Effector memory CD4-positive, alpha-beta T cell (primary cell): ENCODE measurements at regions not wholly inside any gene's neighbourhood (a gene's known extent, or its start where the extent isn't known, plus 50 kb on each side); places are given as distances from the start of the nearest gene placed in this dataset.

Source experiments
- DNase-seq, 3 donors: peaks; one replicate each; pipeline ENCODE4 v3.0.0-alpha.2; 2020
- H3K27ac ChIP-seq: 2 replicates; pipeline ENCODE4 v1.7.0; 2013; ENCODE audit warnings: mild to moderate bottlenecking, low read length, moderate library complexity; ENCODE audit not compliant: insufficient read depth, poor library complexity, severe bottlenecking
- H3K27me3 ChIP-seq: replicated peaks from 2 replicates; pipeline ENCODE4 v1.7.0; 2013; ENCODE audit warnings: mild to moderate bottlenecking, low read length; ENCODE audit not compliant: insufficient read depth, control insufficient read depth, poor library complexity, severe bottlenecking
- H3K36me3 ChIP-seq: 2 replicates; pipeline ENCODE4 v1.7.0; 2013; ENCODE audit warnings: mild to moderate bottlenecking, low read length, moderate library complexity; ENCODE audit not compliant: control insufficient read depth, insufficient read depth
- H3K4me1 ChIP-seq: 2 replicates; pipeline ENCODE4 v1.7.0; 2013; ENCODE audit warnings: low read length, mild to moderate bottlenecking; ENCODE audit not compliant: control insufficient read depth, insufficient read depth, poor library complexity, severe bottlenecking
- H3K4me3 ChIP-seq: 2 replicates; pipeline ENCODE4 v1.7.0; 2013; ENCODE audit warnings: low read length, low read depth, mild to moderate bottlenecking; ENCODE audit not compliant: insufficient read depth, poor library complexity, severe bottlenecking
- H3K9me3 ChIP-seq: 2 replicates; pipeline ENCODE4 v1.7.0; 2013; ENCODE audit warnings: mild to moderate bottlenecking, low read length, moderate library complexity; ENCODE audit not compliant: control insufficient read depth

DNA sequence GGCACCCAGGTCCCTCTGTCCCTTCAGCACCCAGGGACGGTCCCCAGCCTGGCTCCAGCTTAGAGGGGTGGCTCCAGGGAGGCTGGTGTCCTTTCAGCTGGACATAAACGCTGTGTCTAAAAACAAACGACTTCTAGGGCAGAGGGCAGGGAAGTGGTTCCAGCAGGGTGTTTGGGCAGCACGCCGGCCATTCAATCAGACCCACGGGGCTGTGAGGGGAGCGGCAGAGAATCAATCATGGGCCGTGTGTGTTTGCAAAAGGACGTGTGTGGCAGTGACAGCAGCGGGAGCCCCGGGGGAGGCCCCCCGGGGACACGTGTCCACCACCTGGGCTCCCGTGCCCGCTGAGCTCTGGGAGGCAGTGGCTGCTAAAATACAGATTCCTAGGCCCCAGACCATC, 127.7 kb downstream of the MN1 start:
- H3K4me3 ChIP-seq = no peak overlapping the region
- H3K4me1 ChIP-seq = no peaks in the 10 kb centered on the region
- H3K27me3 ChIP-seq = peaks cover 4% of the 10 kb centered on the region
- H3K36me3 ChIP-seq = no peaks in the 10 kb centered on the region
- H3K9me3 ChIP-seq = no peaks in the 10 kb centered on the region
- DNase-seq = no peak
- no peak overlapping the region for H3K27ac ChIP-seq

DNA sequence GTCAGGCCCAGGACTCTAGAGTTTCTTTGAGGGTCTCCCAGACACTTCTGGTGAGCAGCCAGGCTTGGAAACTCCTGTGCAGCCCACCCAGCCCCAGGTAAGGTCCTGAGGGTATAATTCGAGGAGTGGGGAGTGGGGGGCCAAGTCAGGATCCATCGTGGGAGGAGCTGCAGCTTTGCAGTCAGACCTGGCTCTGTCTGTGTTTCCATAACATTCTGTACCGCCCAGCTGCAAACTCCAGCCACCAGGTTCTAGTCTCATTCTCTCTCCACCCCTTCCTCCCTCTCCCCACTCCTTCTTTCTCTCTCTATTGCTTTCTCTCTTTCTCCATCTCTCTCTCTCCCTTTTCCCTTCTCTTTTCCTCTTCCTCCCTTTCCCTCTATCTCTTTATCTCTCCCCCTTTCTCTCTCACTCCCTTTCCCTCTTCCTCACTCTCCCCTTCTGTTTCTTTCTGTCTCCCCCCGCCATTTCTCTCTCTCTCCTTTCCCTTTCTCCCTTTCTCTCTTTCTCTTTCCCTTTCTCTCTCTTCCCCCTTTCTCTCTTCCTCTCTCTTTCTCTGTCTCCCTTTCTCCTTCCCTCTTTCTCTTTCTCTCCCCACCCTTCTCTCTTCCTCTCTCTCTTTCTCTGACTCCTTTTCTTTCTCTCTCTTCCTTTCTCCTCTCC, 127.2 kb downstream of the MN1 start:
- no peak for DNase-seq
- no peak overlapping the region for H3K4me3 ChIP-seq
- H3K27ac ChIP-seq = no peak overlapping the region
- H3K27me3 ChIP-seq = peaks cover under 1% of the 10 kb centered on the region
- no peaks in the 10 kb centered on the region for H3K36me3 ChIP-seq
- H3K4me1 ChIP-seq = no peaks in the 10 kb centered on the region
- H3K9me3 ChIP-seq = no peaks in the 10 kb centered on the region

GRCh38 chr22:27676545-27677213, 124.9 kb downstream of the MN1 start:
- Histone ChIP-seq H3K36me3 (no peaks in the 10 kb centered on the region), H3K27ac (no peak overlapping the region), H3K9me3 (no peaks in the 10 kb centered on the region), H3K27me3 (no peaks in the 10 kb centered on the region), H3K4me1 (no peaks in the 10 kb centered on the region), H3K4me3 (no peak overlapping the region)
- no peak for DNase-seq

- no peak overlapping the region for H3K4me3 ChIP-seq
- H3K27me3 ChIP-seq = no peaks in the 10 kb centered on the region
- H3K36me3 ChIP-seq = no peaks in the 10 kb centered on the region
- DNase-seq = no peak
- H3K4me1 ChIP-seq = no peaks in the 10 kb centered on the region
- no peaks in the 10 kb centered on the region for H3K9me3 ChIP-seq
- no peak overlapping the region for H3K27ac ChIP-seq
Observed at GRCh38 chr22:27677905-27678458, 123.6 kb downstream of the MN1 start.

DNA sequence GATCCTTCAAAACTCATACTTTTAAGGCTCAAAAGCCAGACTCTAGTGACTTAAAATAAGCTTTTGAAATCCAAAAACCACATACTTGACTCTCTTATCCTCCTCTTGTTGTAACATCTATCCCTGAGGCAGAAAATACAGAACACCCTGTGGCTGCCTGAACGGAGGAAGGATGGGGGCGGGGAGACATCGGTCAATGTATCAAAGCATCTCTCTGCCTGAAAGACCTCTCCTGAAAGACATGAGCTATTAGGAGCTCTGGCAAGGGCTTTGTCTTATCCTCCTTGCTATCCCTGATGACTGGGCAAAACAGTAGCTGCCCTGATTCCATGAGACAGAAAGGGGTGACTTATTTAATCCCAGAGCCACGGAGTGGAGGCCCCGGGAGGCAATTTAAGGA, 122.4 kb downstream of the MN1 start:
- no peak for DNase-seq
- Histone ChIP-seq H3K4me1 (no peaks in the 10 kb centered on the region), H3K36me3 (no peaks in the 10 kb centered on the region), H3K9me3 (no peaks in the 10 kb centered on the region), H3K27ac (no peak overlapping the region), H3K27me3 (no peaks in the 10 kb centered on the region), H3K4me3 (no peak overlapping the region)

DNA sequence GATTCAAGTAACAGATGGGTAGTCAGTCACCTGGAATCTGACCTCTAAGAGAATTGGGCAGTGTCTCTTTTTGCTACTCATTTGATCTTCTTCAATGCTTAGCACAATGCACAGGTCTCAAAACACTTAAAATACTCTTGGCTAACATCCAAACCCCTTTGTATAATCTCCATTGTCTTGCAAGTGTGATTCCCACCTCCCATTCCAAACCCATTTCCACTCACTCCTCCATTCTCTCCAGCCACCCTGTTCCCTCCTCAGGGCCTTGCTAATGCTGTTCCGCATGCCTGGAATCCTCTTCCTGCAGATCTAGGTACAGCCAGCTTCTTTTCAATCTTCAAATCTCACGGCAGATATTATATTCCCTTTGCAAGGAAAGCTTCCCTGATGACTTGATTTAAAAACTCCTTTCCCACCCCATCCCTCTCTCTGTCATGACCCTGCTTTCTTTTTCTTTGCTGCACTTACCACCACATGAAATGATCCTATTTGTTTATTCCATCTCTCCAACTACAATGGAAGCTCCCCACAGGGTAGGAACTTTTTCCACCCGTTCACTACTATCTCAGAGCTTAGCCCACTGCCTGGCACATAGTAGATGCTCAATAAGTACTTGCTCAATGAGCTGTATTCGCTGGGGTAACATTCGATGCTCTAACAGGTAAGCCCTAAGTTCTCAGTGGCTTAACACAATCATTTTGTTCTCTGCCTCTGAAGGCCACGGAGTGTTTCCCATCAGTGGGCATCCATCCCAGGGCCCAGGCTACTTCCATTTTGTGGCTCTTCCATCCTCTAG, 121.7 kb downstream of the MN1 start:
- Histone ChIP-seq H3K27me3 (no peaks in the 10 kb centered on the region), H3K9me3 (no peaks in the 10 kb centered on the region), H3K4me1 (no peaks in the 10 kb centered on the region), H3K4me3 (no peak overlapping the region), H3K36me3 (no peaks in the 10 kb centered on the region), H3K27ac (no peak overlapping the region)
- no peak for DNase-seq

GRCh38 chr22:27680636-27681035, 120.9 kb downstream of the MN1 start:
- Histone ChIP-seq H3K4me1 (no peaks in the 10 kb centered on the region), H3K9me3 (no peaks in the 10 kb centered on the region), H3K27ac (no peak overlapping the region), H3K36me3 (no peaks in the 10 kb centered on the region), H3K4me3 (no peak overlapping the region), H3K27me3 (no peaks in the 10 kb centered on the region)
- no peak for DNase-seq

DNA sequence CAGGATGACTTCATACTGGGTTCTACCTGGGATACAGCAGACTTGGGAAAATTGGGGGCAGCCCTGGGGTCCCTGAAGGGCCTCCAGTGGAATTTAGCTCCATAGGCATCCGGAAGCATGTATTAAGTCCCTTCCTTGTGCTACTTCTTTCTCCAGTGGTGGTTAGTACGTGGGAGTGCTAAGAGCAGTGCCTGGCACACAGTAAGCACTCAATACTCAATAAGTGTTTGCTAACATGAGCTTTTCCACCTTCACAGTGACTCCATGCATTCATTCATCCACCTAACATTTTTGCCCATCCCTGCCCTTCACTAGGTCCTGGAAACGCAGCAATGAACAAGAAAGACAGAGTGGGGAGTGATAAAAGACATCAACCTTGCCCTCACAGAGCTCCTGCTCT, 120.5 kb downstream of the MN1 start:
- Histone ChIP-seq H3K9me3 (no peaks in the 10 kb centered on the region), H3K27ac (no peak overlapping the region), H3K27me3 (no peaks in the 10 kb centered on the region), H3K4me3 (no peak overlapping the region), H3K36me3 (no peaks in the 10 kb centered on the region), H3K4me1 (no peaks in the 10 kb centered on the region)
- DNase-seq = no peak

GRCh38 chr22:27682437-27682836, 119.1 kb downstream of the MN1 start:
- H3K4me1 ChIP-seq = no peaks in the 10 kb centered on the region
- no peaks in the 10 kb centered on the region for H3K9me3 ChIP-seq
- no peaks in the 10 kb centered on the region for H3K36me3 ChIP-seq
- no peaks in the 10 kb centered on the region for H3K27me3 ChIP-seq
- DNase-seq = no peak
- H3K27ac ChIP-seq = no peak overlapping the region
- no peak overlapping the region for H3K4me3 ChIP-seq

GRCh38 chr22:27684901-27685300, 116.7 kb downstream of the MN1 start:
- Histone ChIP-seq H3K27ac (no peak overlapping the region), H3K9me3 (no peaks in the 10 kb centered on the region)
- DNase-seq = no peak

More at GRCh38 chr22:27684901-27685300, 116.7 kb downstream of the MN1 start:
- no peaks in the 10 kb centered on the region for H3K27me3 ChIP-seq
- H3K4me3 ChIP-seq = no peak overlapping the region
- H3K36me3 ChIP-seq = no peaks in the 10 kb centered on the region
- no peaks in the 10 kb centered on the region for H3K4me1 ChIP-seq
